Hepatic stellate cell (primary cell): ENCODE measurements at regions not wholly inside any gene's neighbourhood (a gene's known extent, or its start where the extent isn't known, plus 50 kb on each side); places are given as distances from the start of the nearest gene placed in this dataset.

ENCODE experiments used
- DNase-seq: peaks from one replicate; pipeline ENCODE4 v3.0.0; 2011; ENCODE audit warnings: low spot score

DNA sequence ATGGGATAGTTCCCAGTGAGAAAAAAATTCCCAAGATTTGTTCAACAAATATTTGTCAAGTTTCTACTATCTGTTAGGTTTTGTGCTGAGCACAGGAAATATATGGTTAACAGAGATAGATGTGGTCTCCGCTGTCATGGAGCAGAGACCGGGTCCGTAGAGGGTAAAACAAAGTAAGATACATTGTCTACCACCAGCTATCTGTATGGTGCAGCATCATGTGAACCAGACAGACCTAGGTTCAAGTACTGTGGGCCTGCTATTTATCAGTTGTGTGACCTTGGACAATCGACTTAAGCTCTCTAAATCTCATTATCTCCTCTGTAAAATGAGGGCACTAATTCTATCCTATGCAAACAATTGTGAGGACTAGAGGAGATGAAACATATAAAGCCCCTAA, 109.8 kb downstream of the DUSP10 start:
- no peak for DNase-seq

DNA sequence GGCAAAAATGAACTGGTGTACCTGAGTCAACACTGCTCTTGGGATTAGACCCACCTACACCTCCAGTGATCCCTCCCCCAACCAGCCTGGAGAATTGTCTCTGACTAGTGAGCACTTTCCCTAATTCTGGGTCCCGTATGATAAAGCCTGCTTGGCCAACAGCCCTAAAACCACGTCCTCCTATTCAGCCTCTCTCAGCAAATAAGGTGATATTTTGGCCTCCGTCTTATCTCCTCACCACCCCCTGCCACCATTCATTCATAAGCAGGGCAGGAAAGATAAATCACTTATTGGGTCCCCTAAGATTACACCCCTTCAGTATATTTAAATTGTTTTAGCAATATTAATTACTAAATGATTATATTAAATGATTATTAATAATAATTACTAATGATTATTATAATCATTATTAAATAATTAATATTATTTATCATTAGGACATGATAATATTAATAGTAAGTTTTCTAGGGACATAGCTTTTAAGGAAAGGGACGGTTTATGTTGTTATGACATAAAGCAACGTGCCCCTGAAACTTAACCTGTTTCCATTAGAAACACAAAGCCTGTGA, 108.0 kb downstream of the DUSP10 start:
- DNase-seq: no peak

DNA sequence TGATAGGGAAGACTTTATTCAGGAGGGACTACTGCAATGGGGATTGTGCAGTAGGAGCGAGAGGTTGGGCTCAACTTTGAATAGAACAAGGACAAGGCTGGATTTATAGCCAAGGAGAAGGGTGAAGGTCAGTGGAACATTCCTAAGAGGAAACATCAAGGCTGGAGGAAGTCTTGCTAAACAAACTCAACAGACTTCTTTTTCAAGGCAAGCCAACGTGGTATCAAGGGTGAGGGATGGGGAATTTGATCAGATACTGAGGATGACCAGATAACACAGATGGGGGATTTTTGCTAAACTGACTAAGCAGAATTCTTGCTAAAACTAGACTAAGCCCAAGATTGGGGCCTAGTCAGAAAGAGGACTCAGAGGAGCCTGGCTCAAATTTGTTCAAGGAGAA, 107.3 kb downstream of the DUSP10 start:
- DNase-seq: no peak

DNA sequence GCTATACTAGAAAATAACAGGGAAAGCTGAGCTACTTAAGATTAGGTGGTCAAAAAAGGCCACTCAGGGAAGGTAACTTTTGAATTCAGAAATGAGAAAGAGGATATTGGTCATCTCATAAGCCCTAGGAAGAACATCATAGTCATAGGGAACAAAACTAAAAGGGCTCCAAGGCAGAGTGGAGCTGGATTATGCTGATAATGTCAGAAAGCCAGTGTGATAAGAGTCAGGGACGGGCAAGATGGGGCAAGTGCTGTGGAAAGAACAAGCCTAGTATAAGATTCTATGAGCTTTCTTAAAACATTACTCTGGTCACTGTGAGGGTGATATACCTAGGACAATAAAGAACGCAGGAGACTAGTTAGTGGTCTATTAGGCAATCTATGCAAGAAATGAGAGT, 106.6 kb downstream of the DUSP10 start:
- no peak for DNase-seq

DNA sequence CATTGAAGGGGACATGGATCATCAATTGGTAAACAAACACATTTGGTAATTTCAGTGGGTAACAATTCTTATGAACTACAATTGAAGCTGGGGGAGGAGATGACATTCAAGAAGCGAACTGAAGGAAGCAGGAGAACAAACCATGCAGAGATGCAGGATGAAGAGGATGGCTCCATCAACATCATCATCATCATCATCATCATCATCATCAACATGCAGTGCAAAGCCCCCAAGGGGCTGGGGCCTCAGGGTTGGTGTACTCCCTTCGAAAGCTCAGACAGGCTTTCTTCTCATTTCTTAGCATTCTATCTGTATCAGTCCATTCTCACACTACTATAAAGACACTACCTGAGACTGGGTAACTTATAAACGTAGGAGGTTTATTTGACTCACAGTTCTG, 105.8 kb downstream of the DUSP10 start:
- DNase-seq: no peak

DNA sequence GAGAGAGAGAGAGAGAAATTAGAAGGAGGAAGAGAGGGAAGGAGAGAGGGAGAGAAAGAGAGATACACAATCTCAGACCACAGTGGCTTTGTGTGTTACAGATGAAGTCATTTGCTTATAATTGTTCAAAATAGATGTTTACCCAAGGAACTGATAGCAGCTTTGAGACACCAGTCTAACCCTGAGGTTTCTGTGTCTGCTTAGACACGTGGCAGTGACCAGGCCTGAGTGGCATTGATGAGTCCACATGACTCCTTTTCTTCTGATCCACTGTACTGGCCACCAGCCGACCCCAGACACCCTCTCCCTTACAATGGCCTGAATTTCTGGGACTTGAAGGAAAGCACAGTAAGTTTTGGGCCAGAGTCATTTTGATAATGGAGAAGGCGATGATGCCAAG, 104.9 kb downstream of the DUSP10 start:
- DNase-seq: no peak

DNA sequence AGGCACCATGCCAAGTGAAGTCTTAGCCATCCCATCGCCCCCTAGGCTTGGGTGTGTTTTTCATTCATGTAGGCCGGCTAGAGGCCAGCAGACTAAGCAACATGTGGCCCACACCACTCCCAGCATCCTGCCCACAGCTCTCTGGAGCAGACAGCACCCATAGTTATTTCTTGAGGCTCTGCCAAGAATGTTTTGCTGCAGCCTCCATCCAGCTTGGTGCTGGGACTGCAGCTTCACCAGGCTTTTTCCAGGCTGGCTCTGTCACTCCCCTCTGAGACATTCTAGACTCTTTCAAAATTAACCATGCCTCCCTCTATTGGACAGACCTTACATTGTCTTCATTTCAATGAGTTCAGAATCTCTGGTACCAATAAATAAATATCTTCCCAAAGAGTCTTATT, 104.2 kb downstream of the DUSP10 start:
- DNase-seq: peak; percentile 12

DNA sequence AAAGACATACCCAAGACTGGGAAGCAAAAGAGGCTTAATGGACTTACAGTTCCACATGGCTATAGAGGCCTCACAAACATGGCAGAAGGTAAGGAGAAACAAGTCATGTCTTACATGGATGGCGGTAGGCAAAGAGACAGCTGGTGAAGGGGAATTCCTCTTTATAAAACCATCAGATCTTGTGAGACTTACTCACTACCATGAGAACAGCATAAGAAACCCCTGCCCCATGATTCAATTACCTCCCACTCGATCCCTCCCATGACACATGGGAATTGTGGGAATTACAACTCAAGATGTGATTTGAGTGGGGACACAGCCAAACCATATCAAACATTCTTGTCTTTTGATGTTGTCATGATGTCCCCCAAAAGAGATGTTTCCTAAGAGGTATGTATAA, 103.3 kb downstream of the DUSP10 start:
- DNase-seq: no peak

DNA sequence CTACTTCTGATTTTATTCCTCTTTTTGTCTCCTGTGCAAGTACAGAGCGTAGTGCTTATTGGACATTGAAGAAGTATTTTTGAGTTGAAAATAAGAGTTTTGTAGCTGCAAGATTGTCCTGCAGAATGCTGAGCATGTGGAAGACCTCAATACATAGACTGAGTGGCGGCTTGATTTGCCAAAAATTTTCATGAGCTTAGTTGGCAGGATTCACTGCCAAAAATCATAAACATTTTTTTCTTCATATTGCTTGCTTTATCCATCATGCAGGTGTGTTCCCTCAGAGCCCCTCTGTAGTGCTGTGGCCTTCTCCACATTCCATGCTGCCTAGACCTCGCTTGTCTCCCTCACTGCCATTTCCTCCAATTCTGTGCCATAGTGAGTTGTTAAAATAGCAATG, 100.1 kb downstream of the DUSP10 start:
- DNase-seq: no peak

DNA sequence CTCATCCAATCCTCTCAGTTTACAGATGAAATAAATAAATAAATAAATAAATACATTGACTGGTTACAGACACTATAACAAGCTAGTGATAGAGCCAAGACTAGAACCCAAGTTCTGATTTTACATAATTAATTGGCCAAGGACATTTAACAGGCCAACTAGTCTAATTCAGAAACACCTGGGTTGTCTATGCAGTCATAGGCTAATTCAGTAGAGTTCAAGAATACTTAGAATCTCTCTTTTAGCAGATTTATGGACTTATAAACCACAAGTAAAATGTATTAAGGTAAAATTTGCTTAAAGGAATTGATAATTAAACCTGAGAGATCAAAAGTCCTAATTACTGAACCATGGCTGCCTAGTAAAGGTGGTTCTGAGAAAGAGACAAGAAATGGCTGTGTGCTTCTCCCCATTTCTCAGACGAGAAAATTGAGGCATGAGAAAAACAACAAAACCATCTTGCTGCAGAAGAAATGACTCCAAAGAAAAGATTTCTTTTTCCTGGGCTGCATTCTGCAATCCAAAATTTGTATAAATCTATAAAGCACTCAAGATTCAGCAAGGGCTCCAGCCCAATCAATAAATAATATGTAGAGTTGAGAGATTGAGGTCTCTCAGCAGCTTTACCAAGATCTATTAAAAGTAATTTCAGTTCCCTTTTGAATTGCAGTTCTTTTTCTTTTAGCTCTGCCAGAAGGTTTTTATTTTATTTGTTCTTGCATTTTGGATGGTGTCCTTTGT, 98.3 kb downstream of the DUSP10 start:
- DNase-seq: no peak

DNA sequence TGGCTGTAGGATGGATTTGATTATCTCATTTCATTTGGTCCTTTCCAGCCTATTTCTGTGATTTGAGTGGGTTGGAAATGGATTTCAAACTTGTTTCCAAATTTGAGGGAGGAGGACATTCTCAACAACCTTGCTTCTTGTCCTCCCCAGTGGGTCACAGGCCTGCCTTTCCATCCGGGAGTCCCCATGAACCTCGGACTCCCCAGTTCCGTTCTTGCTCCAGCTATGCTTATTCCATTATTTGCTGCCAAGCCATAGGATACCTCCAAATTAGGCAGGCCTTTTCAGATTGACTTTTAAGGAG, 97.8 kb downstream of the DUSP10 start:
- DNase-seq: no peak

DNA sequence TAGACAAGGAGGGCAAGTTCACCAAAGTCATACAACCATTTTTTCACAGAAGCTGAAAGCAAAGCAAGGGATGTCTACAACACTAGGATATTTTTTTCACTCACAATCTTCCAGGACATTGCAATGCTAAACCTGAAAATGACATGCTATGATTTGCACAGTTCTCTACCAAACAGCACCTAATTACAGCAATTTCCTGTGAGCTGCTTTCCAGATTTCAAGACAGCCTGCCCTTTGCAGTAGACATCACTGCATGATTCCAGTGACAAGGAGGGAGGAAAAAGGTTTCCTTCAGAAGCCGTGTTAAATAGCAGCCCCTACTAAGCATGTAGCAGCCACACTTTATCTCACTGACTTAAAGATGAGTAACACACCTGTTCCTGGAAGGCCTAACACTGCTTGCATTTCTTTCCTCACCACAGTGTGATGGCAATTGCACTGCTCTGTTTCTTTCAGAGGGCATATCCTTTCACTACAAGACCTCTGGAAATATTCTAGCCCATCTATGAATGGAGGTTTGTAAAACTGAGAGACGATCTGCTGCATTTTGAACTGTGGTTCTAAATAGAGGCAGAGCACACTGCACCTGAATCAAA, 97.1 kb downstream of the DUSP10 start:
- no peak for DNase-seq

DNA sequence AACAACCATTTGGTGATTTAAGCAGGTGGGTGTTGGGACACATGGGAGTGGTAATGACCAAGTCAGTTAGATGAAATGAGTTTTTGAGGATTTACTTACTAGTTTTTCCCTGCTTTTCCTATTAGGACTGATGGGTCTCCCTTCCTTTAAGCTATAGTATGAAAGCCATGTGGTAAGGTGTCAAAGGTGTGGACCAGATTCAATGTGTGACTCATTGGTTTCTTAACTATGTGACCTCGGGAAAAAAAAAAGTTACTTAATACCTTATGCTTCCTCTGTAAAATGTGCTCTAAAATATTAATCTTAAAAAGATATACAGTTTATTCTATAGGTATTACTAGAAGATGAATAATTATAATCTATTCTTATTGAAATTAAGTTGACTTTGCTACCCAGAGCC, 93.7 kb downstream of the DUSP10 start:
- no peak for DNase-seq
